GM19452 (cell line): ENCODE measurements at regions not wholly inside any gene's neighbourhood (a gene's known extent, or its start where the extent isn't known, plus 50 kb on each side); places are given as distances from the start of the nearest gene placed in this dataset.

Experiments
- ATAC-seq: cut with Tn5 transposase; IDR thresholded peaks from one replicate; pipeline ENCODE4 v1.9.1; 2021; ENCODE audit not compliant: unreplicated experiment

- no peak for ATAC-seq
These were observed 52.5 kb upstream of the PRLR start for GRCh38 chr5:35282810-35283209.

GRCh38 chr5:35281613-35282012, 51.3 kb upstream of the PRLR start:
- ATAC-seq: peak; percentile 80
